HG03175 (cell line): ENCODE measurements at regions not wholly inside any gene's neighbourhood (a gene's known extent, or its start where the extent isn't known, plus 50 kb on each side); places are given as distances from the start of the nearest gene placed in this dataset.
"Not testable (repeated sequence)": the region's sequence is repeated elsewhere in the genome, so short reads cannot be mapped to it uniquely, and the experiment has no call there.

Experiments
- ATAC-seq: cut with Tn5 transposase; IDR thresholded peaks from one replicate; pipeline ENCODE4 v1.9.1; 2021; ENCODE audit warnings: mild to moderate bottlenecking, moderate library complexity; ENCODE audit not compliant: unreplicated experiment

GRCh38 chr1:149228672-149229585, 125.6 kb upstream of the NBPF9 start:
- ATAC-seq, result not testable (repeated sequence)

GRCh38 chr1:149229813-149230212, 126.5 kb upstream of the NBPF9 start:
- ATAC-seq, result not testable (repeated sequence)

- ATAC-seq, result not testable (repeated sequence)
These were observed 131.9 kb upstream of the NBPF9 start for GRCh38 chr1:149234926-149235914.

- ATAC-seq, result not testable (repeated sequence)
These were observed 134.2 kb upstream of the NBPF9 start for GRCh38 chr1:149237515-149237914.

- not testable (repeated sequence) for ATAC-seq
These were observed 136.7 kb upstream of the NBPF9 start for GRCh38 chr1:149239897-149240508.

- not testable (repeated sequence) for ATAC-seq
These were observed 137.2 kb upstream of the NBPF9 start for GRCh38 chr1:149240530-149240929.

- not testable (repeated sequence) for ATAC-seq
These were observed 137.9 kb upstream of the NBPF9 start for GRCh38 chr1:149241272-149241671.

GRCh38 chr1:149243572-149243971, 140.2 kb upstream of the NBPF9 start:
- ATAC-seq, result not testable (repeated sequence)

- not testable (repeated sequence) for ATAC-seq
These were observed 141.3 kb upstream of the NBPF9 start for GRCh38 chr1:149244621-149245020.

- ATAC-seq, result not testable (repeated sequence)
These were observed 142.9 kb upstream of the NBPF9 start for GRCh38 chr1:149246212-149246611.

GRCh38 chr1:149248610-149249009, 145.3 kb upstream of the NBPF9 start:
- ATAC-seq, result not testable (repeated sequence)

GRCh38 chr1:149249850-149250467, 146.6 kb upstream of the NBPF9 start:
- not testable (repeated sequence) for ATAC-seq

- not testable (repeated sequence) for ATAC-seq
These were observed 151.8 kb upstream of the NBPF9 start for GRCh38 chr1:149254894-149255847.

GRCh38 chr1:149260284-149260683, 156.9 kb upstream of the NBPF9 start:
- not testable (repeated sequence) for ATAC-seq

- ATAC-seq, result not testable (repeated sequence)
These were observed 157.5 kb upstream of the NBPF9 start for GRCh38 chr1:149260736-149261340.

- ATAC-seq, result not testable (repeated sequence)
These were observed 163.9 kb upstream of the NBPF9 start for GRCh38 chr1:149267287-149267686.

- not testable (repeated sequence) for ATAC-seq
These were observed 165.8 kb upstream of the NBPF9 start for GRCh38 chr1:149269001-149269702.

GRCh38 chr1:149269833-149270232, 166.5 kb upstream of the NBPF9 start:
- ATAC-seq, result not testable (repeated sequence)
